ENCODE measurements at regions not wholly inside any gene's neighbourhood (a gene's known extent, or its start where the extent isn't known, plus 50 kb on each side); places are given as distances from the start of the nearest gene placed in this dataset.

GRCh38 chr15:92306663-92307062, 87.0 kb upstream of the ST8SIA2 start:
- intact Hi-C loops (cut with DNase I) = no loop called here
- Histone ChIP-seq H3K9me3 (replicated peaks in 1 of 3) (no peaks in the 10 kb centered on the region), H3K27ac (no peak overlapping the region), H3K36me3 (replicated peaks in 1 of 2) (no peaks in the 10 kb centered on the region), H3K4me3 (no peak overlapping the region), H3K4me1 (replicated peaks in 1 of 2) (no peaks in the 10 kb centered on the region), H3K27me3 (peaks cover 7% of the 10 kb centered on the region)
- TF ChIP-seq, protein P1, sequence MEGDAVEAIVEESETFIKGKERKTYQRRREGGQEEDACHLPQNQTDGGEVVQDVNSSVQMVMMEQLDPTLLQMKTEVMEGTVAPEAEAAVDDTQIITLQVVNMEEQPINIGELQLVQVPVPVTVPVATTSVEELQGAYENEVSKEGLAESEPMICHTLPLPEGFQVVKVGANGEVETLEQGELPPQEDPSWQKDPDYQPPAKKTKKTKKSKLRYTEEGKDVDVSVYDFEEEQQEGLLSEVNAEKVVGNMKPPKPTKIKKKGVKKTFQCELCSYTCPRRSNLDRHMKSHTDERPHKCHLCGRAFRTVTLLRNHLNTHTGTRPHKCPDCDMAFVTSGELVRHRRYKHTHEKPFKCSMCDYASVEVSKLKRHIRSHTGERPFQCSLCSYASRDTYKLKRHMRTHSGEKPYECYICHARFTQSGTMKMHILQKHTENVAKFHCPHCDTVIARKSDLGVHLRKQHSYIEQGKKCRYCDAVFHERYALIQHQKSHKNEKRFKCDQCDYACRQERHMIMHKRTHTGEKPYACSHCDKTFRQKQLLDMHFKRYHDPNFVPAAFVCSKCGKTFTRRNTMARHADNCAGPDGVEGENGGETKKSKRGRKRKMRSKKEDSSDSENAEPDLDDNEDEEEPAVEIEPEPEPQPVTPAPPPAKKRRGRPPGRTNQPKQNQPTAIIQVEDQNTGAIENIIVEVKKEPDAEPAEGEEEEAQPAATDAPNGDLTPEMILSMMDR (IDR thresholded peaks at IDR 0.05) = no peak
- TF ChIP-seq POLR2A (IDR thresholded peaks at IDR 0.05) = no peak
- 25 to 27% (median 26%) methylated on average over 4 of the region's 4 CpGs for WGBS, 4 donors
- no peak for DNase-seq

GRCh38 chr15:92315144-92315543, 78.5 kb upstream of the ST8SIA2 start:
- TF ChIP-seq POLR2A (IDR thresholded peaks at IDR 0.05) = no peak
- TF ChIP-seq, protein P1 (IDR thresholded peaks at IDR 0.05) = no peak
- Histone ChIP-seq H3K4me1 (replicated peaks in 1 of 2) (no peaks in the 10 kb centered on the region), H3K27me3 (no peaks in the 10 kb centered on the region), H3K4me3 (no peak overlapping the region), H3K27ac (no peak overlapping the region), H3K36me3 (replicated peaks in 1 of 2) (no peaks in the 10 kb centered on the region), H3K9me3 (replicated peaks in 1 of 3) (no peaks in the 10 kb centered on the region)
- WGBS, 4 donors = 66 to 78% (median 70%) methylated on average over 4 of the region's 4 CpGs
- DNase-seq = no peak
- intact Hi-C loops (cut with DNase I) = no loop called here

- DNase-seq = no peak
- Histone ChIP-seq H3K27me3 (no peaks in the 10 kb centered on the region), H3K4me3 (no peak overlapping the region), H3K9me3 (replicated peaks in 1 of 3) (no peaks in the 10 kb centered on the region), H3K27ac (no peak overlapping the region), H3K4me1 (replicated peaks in 1 of 2) (no peaks in the 10 kb centered on the region), H3K36me3 (replicated peaks in 1 of 2) (no peaks in the 10 kb centered on the region)
- TF ChIP-seq, protein P1 (IDR thresholded peaks at IDR 0.05) = no peak
- TF ChIP-seq POLR2A (IDR thresholded peaks at IDR 0.05) = no peak
- WGBS, 4 donors = 30 to 37% (median 34%) methylated on average over 2 of the region's 2 CpGs
- intact Hi-C loops (cut with DNase I) = no loop called here
Measured at GRCh38 chr15:92315595-92316211, 78.0 kb upstream of the ST8SIA2 start.

- intact Hi-C loops (cut with DNase I) = no loop called here
- no peak for DNase-seq
- H3K9me3 ChIP-seq (replicated peaks in 1 of 3) = no peaks in the 10 kb centered on the region
- no peak overlapping the region for H3K27ac ChIP-seq
- 82 to 86% (median 83%) methylated on average over 13 to 14 of the region's 14 CpGs for WGBS, 4 donors
- H3K4me3 ChIP-seq = no peak overlapping the region
- H3K27me3 ChIP-seq = no peaks in the 10 kb centered on the region
- TF ChIP-seq, protein P1 (IDR thresholded peaks at IDR 0.05) = no peak
- TF ChIP-seq POLR2A (IDR thresholded peaks at IDR 0.05) = no peak
- H3K36me3 ChIP-seq (replicated peaks in 1 of 2) = no peaks in the 10 kb centered on the region
- H3K4me1 ChIP-seq (replicated peaks in 1 of 2) = no peaks in the 10 kb centered on the region
Measured at GRCh38 chr15:92316586-92317295, 76.9 kb upstream of the ST8SIA2 start.

Data from adrenal gland (tissue), 9 donors.